22Rv1 (cell line): ENCODE measurements at regions not wholly inside any gene's neighbourhood (a gene's known extent, or its start where the extent isn't known, plus 50 kb on each side); places are given as distances from the start of the nearest gene placed in this dataset.

Source experiments
- ZFX ChIP-seq: fragments of 450-650 bp; IDR thresholded peaks from 2 replicates; pipeline ENCODE4 v1.6.1; 2017; ENCODE audit warnings: antibody characterized with exemption, borderline replicate concordance
- TF ChIP-seq, protein P1 (sequence below): fragments of 450-650 bp; IDR thresholded peaks from 2 replicates; pipeline ENCODE4 v1.5.1; 2017; ENCODE audit warnings: mild to moderate bottlenecking

DNA sequence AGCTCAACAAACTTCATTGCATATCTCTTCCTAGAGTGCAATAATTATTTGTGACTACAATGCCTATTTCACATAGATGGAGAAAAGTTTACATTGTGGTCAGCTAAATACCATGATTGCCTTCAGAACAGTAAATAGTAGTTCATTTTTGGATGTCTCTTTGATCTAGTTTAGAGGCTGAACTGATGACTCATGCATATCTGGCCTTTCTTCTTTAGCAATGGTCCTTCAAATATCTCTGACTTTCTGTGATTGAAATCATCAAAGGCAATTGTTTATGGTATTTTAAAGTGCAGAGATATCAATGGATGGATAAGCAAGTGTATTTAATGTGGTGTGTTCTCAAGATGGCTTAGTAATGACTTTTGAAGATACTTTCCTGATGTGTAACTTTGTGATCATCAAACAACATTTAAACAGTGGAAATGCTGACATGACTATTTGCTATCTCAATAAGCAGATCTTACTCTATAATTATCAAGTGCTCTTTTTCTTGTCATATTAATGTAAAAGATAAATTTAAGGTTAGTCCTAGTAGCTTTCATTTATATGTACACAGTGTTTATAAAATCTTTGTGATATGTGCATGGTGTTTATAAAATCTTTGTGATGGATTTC lies 523.7 kb upstream of the SLC35B3 start:
- no peak for TF ChIP-seq ZFX
- TF ChIP-seq, protein P1, sequence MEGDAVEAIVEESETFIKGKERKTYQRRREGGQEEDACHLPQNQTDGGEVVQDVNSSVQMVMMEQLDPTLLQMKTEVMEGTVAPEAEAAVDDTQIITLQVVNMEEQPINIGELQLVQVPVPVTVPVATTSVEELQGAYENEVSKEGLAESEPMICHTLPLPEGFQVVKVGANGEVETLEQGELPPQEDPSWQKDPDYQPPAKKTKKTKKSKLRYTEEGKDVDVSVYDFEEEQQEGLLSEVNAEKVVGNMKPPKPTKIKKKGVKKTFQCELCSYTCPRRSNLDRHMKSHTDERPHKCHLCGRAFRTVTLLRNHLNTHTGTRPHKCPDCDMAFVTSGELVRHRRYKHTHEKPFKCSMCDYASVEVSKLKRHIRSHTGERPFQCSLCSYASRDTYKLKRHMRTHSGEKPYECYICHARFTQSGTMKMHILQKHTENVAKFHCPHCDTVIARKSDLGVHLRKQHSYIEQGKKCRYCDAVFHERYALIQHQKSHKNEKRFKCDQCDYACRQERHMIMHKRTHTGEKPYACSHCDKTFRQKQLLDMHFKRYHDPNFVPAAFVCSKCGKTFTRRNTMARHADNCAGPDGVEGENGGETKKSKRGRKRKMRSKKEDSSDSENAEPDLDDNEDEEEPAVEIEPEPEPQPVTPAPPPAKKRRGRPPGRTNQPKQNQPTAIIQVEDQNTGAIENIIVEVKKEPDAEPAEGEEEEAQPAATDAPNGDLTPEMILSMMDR: no peak
